ENCODE measurements at regions not wholly inside any gene's neighbourhood (a gene's known extent, or its start where the extent isn't known, plus 50 kb on each side); places are given as distances from the start of the nearest gene placed in this dataset.

- no peaks in the 10 kb centered on the region for H3K79me1 ChIP-seq (ENCODE audit: insufficient read depth, low read depth, low read length, poor library complexity, severe bottlenecking)
- no peak overlapping the region for H2BK12ac ChIP-seq (ENCODE audit: insufficient read length, low read depth, low read length)
- no peak overlapping the region for H2BK120ac ChIP-seq (ENCODE audit: low read depth, low read length, poor library complexity, severe bottlenecking)
- no peak overlapping the region for H3K56ac ChIP-seq (ENCODE audit: insufficient read length, low read depth, low read length)
- Mint-ChIP-seq H3K4me1 (no peaks in the 10 kb centered on the region), H3K4me3 (no peak overlapping the region), H3K27ac (no peak overlapping the region), H3K27me3 (ENCODE audit: low read depth) (no peaks in the 10 kb centered on the region), H3K36me3 (ENCODE audit: insufficient read depth in 1 of 3, low read depth in 3 of 3) (no peaks in the 10 kb centered on the region), H3K9me3 (no peaks in the 10 kb centered on the region)
- no peak overlapping the region for H4K5ac ChIP-seq (ENCODE audit: insufficient read length, low read depth, low read length)
- no peak overlapping the region for H4K8ac ChIP-seq (replicated peaks; ENCODE audit: insufficient read length, low read depth, low read length)
- no peak overlapping the region for H3K18ac ChIP-seq (ENCODE audit: insufficient read length, low read depth, low read length)
- H2AK5ac ChIP-seq (ENCODE audit: insufficient read length, low read length), result no peak overlapping the region
- H4K91ac ChIP-seq (ENCODE audit: insufficient read length, low read depth, low read length), result no peak overlapping the region
- TF ChIP-seq, protein P1, sequence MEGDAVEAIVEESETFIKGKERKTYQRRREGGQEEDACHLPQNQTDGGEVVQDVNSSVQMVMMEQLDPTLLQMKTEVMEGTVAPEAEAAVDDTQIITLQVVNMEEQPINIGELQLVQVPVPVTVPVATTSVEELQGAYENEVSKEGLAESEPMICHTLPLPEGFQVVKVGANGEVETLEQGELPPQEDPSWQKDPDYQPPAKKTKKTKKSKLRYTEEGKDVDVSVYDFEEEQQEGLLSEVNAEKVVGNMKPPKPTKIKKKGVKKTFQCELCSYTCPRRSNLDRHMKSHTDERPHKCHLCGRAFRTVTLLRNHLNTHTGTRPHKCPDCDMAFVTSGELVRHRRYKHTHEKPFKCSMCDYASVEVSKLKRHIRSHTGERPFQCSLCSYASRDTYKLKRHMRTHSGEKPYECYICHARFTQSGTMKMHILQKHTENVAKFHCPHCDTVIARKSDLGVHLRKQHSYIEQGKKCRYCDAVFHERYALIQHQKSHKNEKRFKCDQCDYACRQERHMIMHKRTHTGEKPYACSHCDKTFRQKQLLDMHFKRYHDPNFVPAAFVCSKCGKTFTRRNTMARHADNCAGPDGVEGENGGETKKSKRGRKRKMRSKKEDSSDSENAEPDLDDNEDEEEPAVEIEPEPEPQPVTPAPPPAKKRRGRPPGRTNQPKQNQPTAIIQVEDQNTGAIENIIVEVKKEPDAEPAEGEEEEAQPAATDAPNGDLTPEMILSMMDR (conservative IDR thresholded peaks at IDR 0.05), result no peak
- H3K4me1 ChIP-seq (ENCODE audit: insufficient read depth, low read length), result no peaks in the 10 kb centered on the region
- H2BK20ac ChIP-seq (ENCODE audit: low read depth, low read length, poor library complexity, severe bottlenecking), result no peak overlapping the region
- no peak overlapping the region for H3K4me2 ChIP-seq (ENCODE audit: insufficient read depth, insufficient read length, low read length)
- H3K9me3 ChIP-seq (ENCODE audit: control insufficient read depth, low read depth, low read length), result no peaks in the 10 kb centered on the region
- H2BK15ac ChIP-seq (ENCODE audit: low read depth, low read length), result no peak overlapping the region
- no peak overlapping the region for H3T11ph ChIP-seq (ENCODE audit: low read length)
- H3K4ac ChIP-seq (ENCODE audit: low read depth, low read length), result no peak overlapping the region
- WGBS (ENCODE audit: extremely low coverage, insufficient read length, low lambda C conversion rate), result no CpG with 5 or more reads among the region's 3 CpGs
- no peak overlapping the region for H3K23ac ChIP-seq (ENCODE audit: insufficient read length, low read depth, low read length)
- no peak overlapping the region for H3K14ac ChIP-seq (ENCODE audit: insufficient read depth, low read length)
- no peak overlapping the region for H2AFZ ChIP-seq (ENCODE audit: low read length)
- H3K9ac ChIP-seq (ENCODE audit: extremely low read depth, insufficient read length, low read length), result no peak overlapping the region
- DNase-seq, result no peak
- H3K23me2 ChIP-seq (ENCODE audit: insufficient read length, low read depth, low read length, poor library complexity, severe bottlenecking), result no peaks in the 10 kb centered on the region
- H3K27ac ChIP-seq (ENCODE audit: insufficient read length, low read depth, low read length), result no peak overlapping the region
- H3K79me2 ChIP-seq (ENCODE audit: insufficient read depth, low read length), result no peaks in the 10 kb centered on the region
- H3K27me3 ChIP-seq (ENCODE audit: insufficient read depth, low read length), result no peaks in the 10 kb centered on the region
- H2BK5ac ChIP-seq (ENCODE audit: insufficient read length, low read length), result no peak overlapping the region
- H4K20me1 ChIP-seq (ENCODE audit: control insufficient read depth, insufficient read depth, insufficient read length), result no peaks in the 10 kb centered on the region
These were observed 454.7 kb upstream of the CWC22 start for GRCh38 chr2:180461761-180462160.

Measured in H9 (cell line).